K562 (cell line): ENCODE measurements at regions not wholly inside any gene's neighbourhood (a gene's known extent, or its start where the extent isn't known, plus 50 kb on each side); places are given as distances from the start of the nearest gene placed in this dataset.
A peak's percentile ranks its signal among the peaks of the same experiment; 100 is the strongest.

Source experiments
- BCLAF1 ChIP-seq, 2 experiments: fragments of 450-650 bp in 1 of 2; IDR thresholded peaks; 2 replicates each; pipeline ENCODE4 v1.6.1; 2011 to 2017; ENCODE audit warnings: low read depth in 2 of 2, antibody characterized with exemption in 1 of 2, borderline replicate concordance in 1 of 2, low read length in 1 of 2, mild to moderate bottlenecking in 1 of 2, mixed read lengths in 1 of 2; ENCODE audit not compliant: control insufficient read depth in 1 of 2
- CHD7 ChIP-seq: fragments of 200-600 bp; sonication (generic); IDR thresholded peaks from one replicate; pipeline ENCODE4 v1.6.1; 2012; ENCODE audit warnings: mild to moderate bottlenecking, low read depth, low read length, inconsistent platforms
- GABPB1 ChIP-seq: sonication (generic); formaldehyde crosslinking; IDR thresholded peaks from 2 replicates; pipeline ENCODE4 v1.8.0; 2022; ENCODE audit warnings: mild to moderate bottlenecking, missing genetic modification reagents
- HMGN3 ChIP-seq: IDR thresholded peaks from 2 replicates; pipeline ENCODE4 v1.6.1; 2011; ENCODE audit warnings: borderline replicate concordance, low read depth, mild to moderate bottlenecking, mixed read lengths, low read length; ENCODE audit not compliant: insufficient read length; ENCODE audit errors: extremely low read depth
- IRF2 ChIP-seq: sonication (generic); formaldehyde crosslinking; IDR thresholded peaks from 2 replicates; pipeline ENCODE4 v1.8.1; 2022; ENCODE audit warnings: mild to moderate bottlenecking, missing genetic modification reagents
- KHSRP ChIP-seq: fragments of 450-650 bp; IDR thresholded peaks from 2 replicates; pipeline ENCODE4 v1.6.1; 2017
- MIER1 ChIP-seq: fragments of 450-650 bp; IDR thresholded peaks from 2 replicates; pipeline ENCODE4 v1.6.1; 2016; ENCODE audit warnings: antibody characterized with exemption, mild to moderate bottlenecking, low read depth
- NELFE ChIP-seq: IDR thresholded peaks from 2 replicates; pipeline ENCODE4 v1.6.1; 2011; ENCODE audit warnings: mild to moderate bottlenecking; ENCODE audit not compliant: insufficient read depth, insufficient read length
- SREBF1 ChIP-seq: fragments of 150-350 bp; IDR thresholded peaks from 2 replicates; pipeline ENCODE4 v1.6.1; 2014; ENCODE audit warnings: antibody characterized with exemption, low read depth, low read length, borderline replicate concordance
- SRSF3 ChIP-seq: fragments of 200-400 bp; formaldehyde crosslinking; IDR thresholded peaks from 2 replicates; pipeline ENCODE4 v1.6.1; 2016; ENCODE audit warnings: mild to moderate bottlenecking, low read length, moderate library complexity; ENCODE audit not compliant: insufficient read depth
- TGIF2 ChIP-seq: sonication (generic); formaldehyde crosslinking; IDR thresholded peaks from 2 replicates; pipeline ENCODE4 v1.8.1; 2022; ENCODE audit warnings: mild to moderate bottlenecking, missing genetic modification reagents, moderate library complexity
- ZNF583 ChIP-seq: fragments of 250-450 bp; sonication (Bioruptor Pico); IDR thresholded peaks from 2 replicates; pipeline ENCODE4 v1.4.0; 2020
- TF ChIP-seq, protein P1 (sequence below), 2 experiments: fragments of 450-650 bp in 1 of 2; sonication (generic) in 1 of 2; formaldehyde crosslinking; conservative IDR thresholded peaks; 2 replicates each; pipeline versions ENCODE4 v1.4.0 to v1.8.1; 2020 to 2022; ENCODE audit warnings: mild to moderate bottlenecking in 1 of 2, missing genetic modification reagents in 1 of 2

- TF ChIP-seq CHD7 = no peak
- no peak for TF ChIP-seq ZNF583 (CRISPR knock-in tag)
- TF ChIP-seq KHSRP = no peak
- TF ChIP-seq SRSF3 = no peak
- no peak for TF ChIP-seq IRF2 (CRISPR knock-in tag)
- TF ChIP-seq HMGN3 = no peak
- TF ChIP-seq TGIF2 (CRISPR knock-in tag) = no peak
- TF ChIP-seq NELFE = no peak
- TF ChIP-seq SREBF1 = no peak
- no peak for TF ChIP-seq MIER1
- no peak for TF ChIP-seq GABPB1 (CRISPR knock-in tag)
- TF ChIP-seq BCLAF1 (IDR thresholded peaks at IDR 0.05; ENCODE audit: borderline replicate concordance in 1 of 2, control insufficient read depth in 1 of 2, low read depth in 2 of 2, low read length in 1 of 2) = peak in 1 of 2 experiments; percentile 80; a peak in 1 of 4 replicates
- TF ChIP-seq, protein P1, sequence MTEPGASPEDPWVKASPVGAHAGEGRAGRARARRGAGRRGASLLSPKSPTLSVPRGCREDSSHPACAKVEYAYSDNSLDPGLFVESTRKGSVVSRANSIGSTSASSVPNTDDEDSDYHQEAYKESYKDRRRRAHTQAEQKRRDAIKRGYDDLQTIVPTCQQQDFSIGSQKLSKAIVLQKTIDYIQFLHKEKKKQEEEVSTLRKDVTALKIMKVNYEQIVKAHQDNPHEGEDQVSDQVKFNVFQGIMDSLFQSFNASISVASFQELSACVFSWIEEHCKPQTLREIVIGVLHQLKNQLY (CRISPR knock-in tag; conservative IDR thresholded peaks at IDR 0.05) = peak in 1 of 2 experiments; percentile 84; a peak in 2 of 4 replicates
These were observed 105.2 kb downstream of the OR2B2 start (continued) for GRCh38 chr6:27806981-27807440.
